ENCODE measurements at regions not wholly inside any gene's neighbourhood (a gene's known extent, or its start where the extent isn't known, plus 50 kb on each side); places are given as distances from the start of the nearest gene placed in this dataset.

- no peak for TF ChIP-seq SP1 (IDR thresholded peaks at IDR 0.05)
- no peak for TF ChIP-seq CTBP1 (IDR thresholded peaks at IDR 0.05; ENCODE audit: borderline replicate concordance)
- no peak for TF ChIP-seq L3MBTL2 (conservative IDR thresholded peaks at IDR 0.05)
- TF ChIP-seq FOXM1 (IDR thresholded peaks at IDR 0.05; ENCODE audit: borderline replicate concordance), result no peak
- no peak for TF ChIP-seq SUZ12 (IDR thresholded peaks at IDR 0.05)
- TF ChIP-seq FOXA1 (IDR thresholded peaks at IDR 0.05), result no peak
- no peak for TF ChIP-seq TARDBP (IDR thresholded peaks at IDR 0.05)
- no peak for TF ChIP-seq BHLHE40 (IDR thresholded peaks at IDR 0.05; ENCODE audit: borderline replicate concordance)
- TF ChIP-seq ZNF384 (IDR thresholded peaks at IDR 0.05), result no peak
- no peak for TF ChIP-seq ELF4 (IDR thresholded peaks at IDR 0.05)
These were observed 434.7 kb downstream of the EPHA4 start for GRCh38 chr2:221137385-221137784.

Data from HEK293T (cell line).